ENCODE measurements at regions not wholly inside any gene's neighbourhood (a gene's known extent, or its start where the extent isn't known, plus 50 kb on each side); places are given as distances from the start of the nearest gene placed in this dataset.

DNA sequence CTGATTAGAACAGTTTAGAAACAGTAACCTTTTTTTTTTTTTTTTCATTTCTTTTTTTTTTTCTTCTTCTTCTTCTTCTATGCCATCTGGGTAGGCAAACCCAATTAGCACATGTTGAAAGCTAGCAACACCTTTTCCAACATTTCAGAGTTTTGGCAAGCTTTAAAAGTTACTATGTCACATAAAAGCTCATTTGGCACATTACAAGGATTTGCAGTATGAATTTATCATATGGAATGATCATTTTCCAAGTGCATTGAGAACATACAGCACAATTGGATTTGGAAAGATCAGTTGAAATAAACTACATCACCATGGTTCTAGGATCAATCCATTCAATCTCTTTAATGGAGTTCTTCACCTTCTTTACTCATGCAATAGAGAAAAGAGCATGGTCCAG is 847.0 kb downstream of the LRRTM4 start:
- no peak overlapping the region for H3K4me3 ChIP-seq (ENCODE audit: low read depth, low read length)
- TF ChIP-seq, protein P1, sequence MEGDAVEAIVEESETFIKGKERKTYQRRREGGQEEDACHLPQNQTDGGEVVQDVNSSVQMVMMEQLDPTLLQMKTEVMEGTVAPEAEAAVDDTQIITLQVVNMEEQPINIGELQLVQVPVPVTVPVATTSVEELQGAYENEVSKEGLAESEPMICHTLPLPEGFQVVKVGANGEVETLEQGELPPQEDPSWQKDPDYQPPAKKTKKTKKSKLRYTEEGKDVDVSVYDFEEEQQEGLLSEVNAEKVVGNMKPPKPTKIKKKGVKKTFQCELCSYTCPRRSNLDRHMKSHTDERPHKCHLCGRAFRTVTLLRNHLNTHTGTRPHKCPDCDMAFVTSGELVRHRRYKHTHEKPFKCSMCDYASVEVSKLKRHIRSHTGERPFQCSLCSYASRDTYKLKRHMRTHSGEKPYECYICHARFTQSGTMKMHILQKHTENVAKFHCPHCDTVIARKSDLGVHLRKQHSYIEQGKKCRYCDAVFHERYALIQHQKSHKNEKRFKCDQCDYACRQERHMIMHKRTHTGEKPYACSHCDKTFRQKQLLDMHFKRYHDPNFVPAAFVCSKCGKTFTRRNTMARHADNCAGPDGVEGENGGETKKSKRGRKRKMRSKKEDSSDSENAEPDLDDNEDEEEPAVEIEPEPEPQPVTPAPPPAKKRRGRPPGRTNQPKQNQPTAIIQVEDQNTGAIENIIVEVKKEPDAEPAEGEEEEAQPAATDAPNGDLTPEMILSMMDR (IDR thresholded peaks at IDR 0.05; ENCODE audit: low read depth, low read length): no peak

GRCh38 chr2:76672798-76673197 is 849.4 kb downstream of the LRRTM4 start:
- H3K4me3 ChIP-seq (ENCODE audit: low read depth, low read length): no peak overlapping the region
- TF ChIP-seq, protein P1 (IDR thresholded peaks at IDR 0.05; ENCODE audit: low read depth, low read length): no peak

DNA sequence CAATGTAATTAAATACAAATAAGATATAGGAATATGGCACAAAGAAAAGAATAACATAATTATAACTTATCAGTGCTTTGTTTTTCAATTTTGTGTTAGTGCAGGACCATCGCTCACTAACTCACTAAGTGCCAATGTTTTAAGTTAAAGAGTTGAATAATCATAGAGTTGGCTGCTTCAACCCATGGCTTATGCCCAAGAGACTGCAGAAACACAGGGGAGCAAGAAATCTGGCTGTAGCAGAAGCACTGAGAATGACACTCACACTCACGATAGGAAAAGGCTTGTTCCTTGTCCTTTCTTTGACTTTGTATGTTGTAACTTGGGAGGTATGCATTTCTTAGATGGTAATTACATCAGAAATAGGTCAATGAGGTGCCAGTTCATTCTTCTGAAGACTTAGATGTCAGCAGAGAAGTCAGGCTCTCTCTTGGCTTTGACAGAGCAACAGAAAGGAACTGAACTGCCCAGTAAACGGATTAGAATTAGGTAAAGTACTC is 852.2 kb downstream of the LRRTM4 start:
- H3K4me3 ChIP-seq (ENCODE audit: low read depth, low read length): no peak overlapping the region
- TF ChIP-seq, protein P1 (IDR thresholded peaks at IDR 0.05; ENCODE audit: low read depth, low read length): no peak

DNA sequence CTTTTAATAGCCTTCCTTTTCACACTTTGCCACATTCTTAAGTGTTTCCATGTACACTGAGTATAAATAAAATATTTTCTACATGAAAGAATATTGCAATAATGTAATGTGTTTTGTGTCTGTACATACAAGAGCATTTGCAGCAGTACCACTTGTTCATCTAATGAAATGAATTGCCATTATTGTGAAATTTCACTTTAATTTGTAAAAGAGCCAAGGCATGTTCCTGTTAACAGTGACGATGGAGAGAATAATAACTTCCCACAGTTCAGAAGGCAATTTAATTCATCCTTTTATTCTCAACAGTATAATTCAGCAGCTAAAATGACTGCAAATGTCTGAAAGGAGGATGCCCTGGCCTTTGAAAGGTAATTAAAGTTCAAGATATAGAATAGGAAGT is 853.9 kb downstream of the LRRTM4 start:
- no peak overlapping the region for H3K4me3 ChIP-seq (ENCODE audit: low read depth, low read length)
- TF ChIP-seq, protein P1 (IDR thresholded peaks at IDR 0.05; ENCODE audit: low read depth, low read length): no peak

DNA sequence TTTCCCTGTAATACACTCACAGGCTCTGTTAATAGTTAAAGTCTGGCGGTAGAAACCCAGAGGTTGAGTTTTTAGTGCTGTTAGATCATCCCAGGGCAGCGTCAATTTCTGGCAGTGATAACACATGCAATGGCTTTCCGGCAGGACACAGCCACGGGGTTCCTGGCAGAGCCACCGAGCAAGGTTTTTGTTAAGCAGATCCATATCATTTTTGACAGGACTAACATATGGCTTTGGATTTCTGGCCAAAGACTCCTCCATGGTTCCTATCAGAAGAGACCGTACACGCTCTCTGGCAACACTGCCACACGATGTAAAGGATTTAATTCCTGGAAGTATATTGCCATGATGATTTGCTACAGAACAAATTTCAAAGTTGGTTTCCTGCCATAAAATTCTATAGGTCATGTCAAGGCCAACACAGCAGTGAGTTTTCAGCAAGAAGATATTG is 854.3 kb downstream of the LRRTM4 start:
- no peak overlapping the region for H3K4me3 ChIP-seq (ENCODE audit: low read depth, low read length)
- TF ChIP-seq, protein P1 (IDR thresholded peaks at IDR 0.05; ENCODE audit: low read depth, low read length): no peak

DNA sequence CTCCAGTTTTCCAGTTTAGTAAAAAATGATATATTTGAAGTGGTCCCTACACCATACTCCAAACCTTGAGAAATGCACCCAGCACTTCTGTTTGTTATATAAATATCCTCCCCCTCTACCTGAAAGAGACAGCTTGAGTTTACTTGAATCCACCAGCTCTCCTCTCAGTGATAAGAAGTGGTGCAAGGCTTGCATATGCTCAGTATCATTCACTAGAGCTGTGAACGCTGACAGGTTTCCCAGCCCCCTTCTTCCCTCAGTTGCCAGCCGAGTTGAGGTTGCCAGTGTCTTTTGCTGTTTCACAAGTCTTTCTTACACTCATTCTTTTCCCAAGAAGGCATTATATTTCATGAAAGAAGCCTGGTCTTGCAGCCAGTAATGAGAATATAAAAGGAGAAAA is 880.0 kb downstream of the LRRTM4 start:
- TF ChIP-seq, protein P1 (IDR thresholded peaks at IDR 0.05; ENCODE audit: low read depth, low read length): no peak

GRCh38 chr2:76641506-76641905 is 880.7 kb downstream of the LRRTM4 start:
- TF ChIP-seq, protein P1 (IDR thresholded peaks at IDR 0.05; ENCODE audit: low read depth, low read length): no peak
- H3K4me3 ChIP-seq (ENCODE audit: low read depth, low read length): no peak overlapping the region

More for the DNA sequence above, 880.0 kb downstream of the LRRTM4 start:
- H3K4me3 ChIP-seq (ENCODE audit: low read depth, low read length): no peak overlapping the region

Measured in WI38 (cell line).